Stomach (tissue), 8 donors: ENCODE measurements at regions not wholly inside any gene's neighbourhood (a gene's known extent, or its start where the extent isn't known, plus 50 kb on each side); places are given as distances from the start of the nearest gene placed in this dataset.

Experiments
- DNase-seq, 2 donors: peaks; one replicate each; pipeline versions ENCODE4 v3.0.0 to v3.0.0-alpha.2; 2013 to 2019
- H3K27ac ChIP-seq, 5 donors: fragments of 200-600 bp in 4 of 5; sonication (generic) in 4 of 5; one replicate each; pipeline ENCODE4 v1.5.1; 2013 to 2019; ENCODE audit warnings: mild to moderate bottlenecking in 1 of 5, moderate library complexity in 1 of 5
- H3K27me3 ChIP-seq, 3 donors: fragments of 200-600 bp; sonication (generic); one replicate each; pipeline ENCODE4 v1.5.1; 2017 to 2019; ENCODE audit warnings: mixed run types in 1 of 3
- H3K36me3 ChIP-seq, 4 donors: fragments of 200-600 bp; sonication (generic); 1 replicate in 3 of 4; 2 replicates in 1 of 4; pipeline ENCODE4 v1.5.1; 2016 to 2019
- H3K4me1 ChIP-seq, 4 donors: fragments of 200-600 bp; sonication (generic); one replicate each; pipeline ENCODE4 v1.5.1; 2016 to 2019
- H3K4me3 ChIP-seq, 4 donors: fragments of 200-600 bp; sonication (generic) in 3 of 4; one replicate each; pipeline ENCODE4 v1.5.1; 2016 to 2019; ENCODE audit warnings: mild to moderate bottlenecking in 1 of 4
- H3K9me3 ChIP-seq, 4 donors: fragments of 200-600 bp; sonication (generic); one replicate each; pipeline ENCODE4 v1.5.1; 2016 to 2019
- CTCF ChIP-seq, 7 experiments: fragments of 450-650 bp in 4 of 7; fragments of 200-600 bp in 3 of 7; sonication (generic) in 3 of 7; IDR thresholded peaks; one replicate each; pipeline ENCODE4 v1.5.1; 2016 to 2019; ENCODE audit warnings: antibody characterized with exemption in 7 of 7, control low read depth in 2 of 7, mild to moderate bottlenecking in 1 of 7
- EP300 ChIP-seq: sonication (generic); formaldehyde crosslinking; IDR thresholded peaks from one replicate; pipeline ENCODE4 v1.6.1; 2017; ENCODE audit warnings: antibody characterized with exemption
- POLR2A ChIP-seq, 4 donors: fragments of 450-650 bp; IDR thresholded peaks; one replicate each; pipeline ENCODE4 v1.6.1; 2016; ENCODE audit warnings: antibody characterized with exemption in 4 of 4, control low read depth in 2 of 4, mild to moderate bottlenecking in 1 of 4, moderate library complexity in 1 of 4
- POLR2AphosphoS5 ChIP-seq, 3 donors: sonication (generic); formaldehyde crosslinking; IDR thresholded peaks; one replicate each; pipeline ENCODE4 v1.6.1; 2016; ENCODE audit warnings: antibody characterized with exemption in 3 of 3
- WGBS, 5 donors: extraction: QIAGEN DNeasy Blood & Tissue Kit in 3 of 5; methylation state at CpG; one replicate each; pipeline versions ENCODE4 v1.1.5 to v1.1.7; 2013 to 2018; 5-methylcytosine and 5-hydroxymethylcytosine counted together
- intact Hi-C: fragments of 100-400 bp; cut with DNase I; formaldehyde crosslinking; loops from one replicate; pipeline ENCODE4 v1.15.1; 2023; ENCODE audit warnings: low total_unique reads
- donor health status: healthy with polysubstance abuse.
- donor health status: Bipolar disorder and iron deficiency.
- donor health status: healthy.

DNA sequence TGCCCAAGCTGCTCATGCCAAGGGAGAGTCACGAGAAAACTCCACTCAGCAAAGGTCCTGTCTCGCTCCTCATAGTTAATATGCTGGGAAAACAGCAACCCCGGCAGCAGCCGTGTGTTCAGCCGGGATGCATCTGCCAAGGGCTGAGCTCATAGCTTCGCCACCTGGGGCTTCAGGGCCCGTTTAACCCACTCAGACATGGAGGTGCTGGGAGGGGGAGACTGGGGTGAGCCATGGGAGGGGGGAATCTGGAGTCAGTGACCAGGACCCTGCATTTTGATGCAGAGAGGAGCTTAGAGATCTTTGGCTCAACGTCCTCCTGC lies 283.4 kb downstream of the PTPRU start:
- H3K27ac ChIP-seq: no peak overlapping the region
- no peak for TF ChIP-seq POLR2AphosphoS5 (IDR thresholded peaks at IDR 0.05)
- TF ChIP-seq EP300: no peak
- TF ChIP-seq CTCF (IDR thresholded peaks at IDR 0.05): no peak
- no peak for TF ChIP-seq POLR2A (IDR thresholded peaks at IDR 0.05)
- H3K4me3 ChIP-seq: no peak overlapping the region
- H3K4me1 ChIP-seq: peaks cover 0 to 12% (median 0%) of the 10 kb centered on the region in 4 donors
- DNase-seq: peak; percentile 13 to 42
- no peaks in the 10 kb centered on the region for H3K9me3 ChIP-seq
- intact Hi-C loops: no loop called here
- H3K36me3 ChIP-seq: no peaks in the 10 kb centered on the region
- peaks cover 0 to 70% (median 8%) of the 10 kb centered on the region in 3 donors for H3K27me3 ChIP-seq
- WGBS, 5 donors: 34 to 49% (median 38%) methylated on average over 8 of the region's 8 CpGs

DNA sequence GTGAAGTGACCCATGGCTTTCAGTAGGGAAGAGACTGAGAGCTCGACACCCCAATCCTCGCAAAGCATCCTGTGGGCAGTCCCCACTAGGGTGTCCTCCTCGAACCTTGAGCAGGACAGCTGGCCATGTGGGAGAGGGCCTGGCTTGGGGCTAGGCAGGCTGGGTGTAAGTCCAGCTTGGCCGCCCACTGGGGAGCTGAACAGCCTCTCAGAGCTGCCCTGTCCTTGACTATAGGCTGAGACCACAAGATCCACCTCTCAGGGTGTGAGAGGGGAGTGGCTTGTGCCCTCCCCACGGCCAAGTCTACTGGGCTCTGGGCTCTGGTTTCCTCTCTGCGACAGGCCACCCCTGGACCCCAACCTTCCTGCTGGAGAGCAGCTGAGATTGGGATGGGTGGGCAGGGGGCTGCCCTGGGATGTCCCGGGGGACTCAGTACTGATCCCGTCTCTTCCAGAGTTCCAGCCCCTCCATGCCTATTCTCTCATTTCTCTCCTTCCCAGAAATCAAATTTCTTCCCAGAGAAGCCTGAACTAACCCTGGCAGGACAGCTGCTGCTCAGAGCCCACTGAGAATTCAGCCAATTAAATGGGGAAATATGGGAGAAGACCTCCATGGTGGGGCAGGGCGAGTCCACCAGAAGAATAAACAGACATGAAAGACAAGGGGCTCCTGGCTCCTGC lies 282.9 kb downstream of the PTPRU start:
- H3K4me1 ChIP-seq: peaks cover 0 to 12% (median 0%) of the 10 kb centered on the region in 4 donors
- intact Hi-C loops: no loop called here
- no peak overlapping the region for H3K27ac ChIP-seq
- no peak for TF ChIP-seq POLR2AphosphoS5 (IDR thresholded peaks at IDR 0.05)
- TF ChIP-seq CTCF (IDR thresholded peaks at IDR 0.05): no peak
- no peak for TF ChIP-seq EP300
- no peak for TF ChIP-seq POLR2A (IDR thresholded peaks at IDR 0.05)
- no peak overlapping the region for H3K4me3 ChIP-seq
- no peaks in the 10 kb centered on the region for H3K9me3 ChIP-seq
- WGBS, 5 donors: 62 to 74% (median 67%) methylated on average over 4 to 9 of the region's 9 CpGs
- no peaks in the 10 kb centered on the region for H3K36me3 ChIP-seq
- peaks cover 0 to 70% (median 8%) of the 10 kb centered on the region in 3 donors for H3K27me3 ChIP-seq
- peak in 1 of 2 donors; percentile 5 for DNase-seq

- no peak overlapping the region for H3K27ac ChIP-seq
- DNase-seq: peak in 1 of 2 donors; percentile 10
- peaks cover 0 to 12% (median 0%) of the 10 kb centered on the region in 4 donors for H3K4me1 ChIP-seq
- no peaks in the 10 kb centered on the region for H3K9me3 ChIP-seq
- H3K4me3 ChIP-seq: no peak overlapping the region
- intact Hi-C loops: no loop called here
- TF ChIP-seq CTCF (IDR thresholded peaks at IDR 0.05): no peak
- no peak for TF ChIP-seq POLR2AphosphoS5 (IDR thresholded peaks at IDR 0.05)
- TF ChIP-seq EP300: no peak
- no peak for TF ChIP-seq POLR2A (IDR thresholded peaks at IDR 0.05)
- WGBS, 5 donors: 59 to 74% (median 64%) methylated on average over 6 of the region's 6 CpGs
- no peaks in the 10 kb centered on the region for H3K36me3 ChIP-seq
- H3K27me3 ChIP-seq: peaks cover 0 to 70% (median 8%) of the 10 kb centered on the region in 3 donors
Observed at GRCh38 chr1:29518183-29518835, 282.0 kb downstream of the PTPRU start.

DNA sequence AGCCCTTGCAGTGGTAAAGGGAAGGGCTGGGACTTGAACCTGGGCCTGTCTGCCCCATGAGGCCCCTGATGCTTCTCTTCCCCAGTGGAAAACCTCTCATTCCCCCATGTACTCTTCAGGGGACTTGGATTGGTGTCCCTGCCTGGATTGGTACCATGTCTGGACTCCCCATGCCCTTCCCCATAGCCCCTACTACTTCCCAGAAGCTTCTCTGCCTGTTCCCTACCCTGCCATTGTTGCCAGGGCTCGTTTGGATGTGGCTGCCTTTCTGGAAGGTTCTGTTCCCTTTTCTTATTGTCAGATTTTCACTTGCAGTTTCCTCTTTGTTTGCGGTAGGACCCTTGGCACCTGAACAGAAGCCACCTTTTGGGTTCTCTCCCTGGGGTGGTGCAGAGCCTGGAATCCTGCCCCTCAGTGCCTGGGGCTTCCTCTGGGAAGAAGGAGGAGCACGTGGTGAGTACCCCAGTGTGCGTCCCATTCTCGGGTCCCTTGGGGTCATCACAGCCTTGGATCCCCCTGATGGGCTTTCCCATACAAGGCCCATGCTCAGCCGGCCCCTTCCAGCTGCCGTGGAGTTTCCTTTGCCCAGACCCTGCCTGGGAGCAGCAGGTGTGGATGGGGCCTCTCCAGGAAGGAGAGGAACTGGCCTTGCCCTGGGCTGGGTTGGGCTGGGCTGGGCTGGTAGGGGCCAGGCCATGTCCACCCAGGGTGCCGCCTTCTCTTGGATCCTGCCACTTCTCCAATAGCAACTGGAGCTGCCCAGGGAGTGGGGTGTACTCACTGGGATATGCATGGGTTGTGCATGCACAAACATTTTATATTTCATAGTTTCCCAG lies 281.1 kb downstream of the PTPRU start:
- 64 to 83% (median 70%) methylated on average over 4 to 8 of the region's 8 CpGs for WGBS, 5 donors
- Histone ChIP-seq H3K4me3 (no peak overlapping the region), H3K27ac (no peak overlapping the region), H3K4me1 (peaks cover 0 to 12% (median 0%) of the 10 kb centered on the region in 4 donors), H3K9me3 (no peaks in the 10 kb centered on the region), H3K36me3 (no peaks in the 10 kb centered on the region), H3K27me3 (peaks cover 0 to 64% (median 8%) of the 10 kb centered on the region in 3 donors)
- TF ChIP-seq POLR2AphosphoS5 (IDR thresholded peaks at IDR 0.05) (no peak), EP300 (no peak), CTCF (IDR thresholded peaks at IDR 0.05) (no peak), POLR2A (IDR thresholded peaks at IDR 0.05) (no peak)
- intact Hi-C loops: no loop called here
- peak in 1 of 2 donors; percentile 17 for DNase-seq
